Activated naive CD4-positive, alpha-beta T cell treated with anti-CD3 and anti-CD28 coated beads, Interleukin-2, amount 50 U/mL, for 24 hours (primary cell): ENCODE measurements at regions not wholly inside any gene's neighbourhood (a gene's known extent, or its start where the extent isn't known, plus 50 kb on each side); places are given as distances from the start of the nearest gene placed in this dataset.

ENCODE experiments used
- H3K27ac Mint-ChIP-seq: one replicate; pipeline ENCODE4 v1.8.0; 2021; ENCODE audit warnings: mild to moderate bottlenecking, mixed read lengths
- H3K27me3 Mint-ChIP-seq: one replicate; pipeline ENCODE4 v1.8.0; 2021; ENCODE audit warnings: mixed read lengths
- H3K36me3 Mint-ChIP-seq: one replicate; pipeline ENCODE4 v1.8.0; 2021; ENCODE audit warnings: mixed read lengths
- H3K4me1 Mint-ChIP-seq: one replicate; pipeline ENCODE4 v1.8.0; 2021; ENCODE audit warnings: mixed read lengths
- H3K4me3 Mint-ChIP-seq: one replicate; pipeline ENCODE4 v1.8.0; 2021; ENCODE audit warnings: mild to moderate bottlenecking, mixed read lengths
- H3K9me3 Mint-ChIP-seq: one replicate; pipeline ENCODE4 v1.8.0; 2021; ENCODE audit warnings: mixed read lengths

DNA sequence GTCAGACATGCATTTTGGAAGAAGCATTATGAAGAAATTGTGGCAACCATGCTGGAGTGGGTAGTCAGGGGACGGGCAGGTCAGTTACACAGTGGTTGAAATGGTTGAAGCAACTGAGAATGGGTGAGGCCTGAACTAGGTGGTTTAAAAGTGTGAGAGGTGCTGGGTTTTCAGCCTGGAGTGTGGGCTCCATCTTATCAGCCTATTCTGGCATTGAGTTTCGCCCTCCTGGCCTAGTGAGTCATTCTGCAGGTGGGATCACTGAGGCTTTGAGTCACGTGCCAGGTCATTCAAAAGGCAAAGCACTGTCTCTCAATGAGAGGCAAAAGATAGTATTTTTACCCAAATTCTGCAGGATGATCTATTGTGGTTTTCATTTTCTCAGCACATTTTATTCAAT, 181.9 kb upstream of the CHD6 start:
- Mint-ChIP-seq H3K36me3 (no peaks in the 10 kb centered on the region), H3K4me3 (no peak overlapping the region)

DNA sequence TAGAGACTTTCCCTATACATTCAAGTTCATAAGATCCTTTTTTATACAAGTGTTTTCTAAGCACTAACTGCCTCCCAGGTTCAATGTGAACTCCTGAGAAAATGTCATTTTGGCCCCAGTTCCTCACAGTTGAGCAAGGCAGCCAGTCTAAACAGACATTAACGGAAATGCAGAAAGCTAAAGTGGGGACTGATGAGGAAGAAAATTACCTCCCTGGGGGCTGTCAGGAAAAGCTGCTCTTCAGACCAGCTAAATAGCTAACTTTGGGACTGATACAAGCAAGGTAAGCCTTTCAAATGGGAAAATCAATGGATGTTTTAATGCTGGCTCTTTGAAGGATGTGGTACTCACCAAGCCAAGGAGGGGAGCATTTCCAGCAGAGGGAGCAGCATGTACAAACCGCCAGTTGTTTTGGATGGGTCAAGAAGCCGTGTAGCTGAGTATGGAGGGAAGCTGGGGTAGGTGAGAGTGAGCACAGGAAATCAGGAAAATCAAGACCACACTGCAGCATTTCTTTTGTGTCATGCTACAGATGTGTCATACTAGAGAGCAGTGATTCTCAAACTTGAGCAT, 180.8 kb upstream of the CHD6 start:
- peaks cover 10% of the 10 kb centered on the region for H3K27me3 Mint-ChIP-seq
- no peak overlapping the region for H3K4me3 Mint-ChIP-seq
- H3K9me3 Mint-ChIP-seq: no peaks in the 10 kb centered on the region
- no peaks in the 10 kb centered on the region for H3K36me3 Mint-ChIP-seq
- H3K27ac Mint-ChIP-seq: no peak overlapping the region
- H3K4me1 Mint-ChIP-seq: no peaks in the 10 kb centered on the region

More for the DNA sequence above, 181.9 kb upstream of the CHD6 start:
- Mint-ChIP-seq H3K9me3 (no peaks in the 10 kb centered on the region), H3K27ac (no peak overlapping the region), H3K27me3 (peaks cover 7% of the 10 kb centered on the region), H3K4me1 (no peaks in the 10 kb centered on the region)

DNA sequence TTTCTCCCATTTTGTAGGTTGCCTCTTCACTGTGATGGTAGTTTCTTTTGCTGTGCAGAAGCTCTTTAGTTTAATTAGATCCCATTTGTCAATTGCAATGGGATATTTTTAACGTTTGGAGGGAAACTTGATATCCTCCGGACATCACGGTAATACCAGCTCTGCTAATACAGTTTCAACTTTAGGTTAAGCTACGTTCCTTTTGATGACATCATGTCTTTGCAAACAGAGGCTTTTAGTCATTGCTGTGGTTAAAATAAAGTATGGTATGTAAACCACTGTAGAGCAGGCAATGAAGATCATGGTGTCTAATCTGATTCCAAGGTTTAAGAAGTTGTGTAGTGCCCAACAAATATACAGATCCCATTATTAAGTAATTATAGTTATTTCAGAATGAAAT, 168.0 kb upstream of the CHD6 start:
- H3K9me3 Mint-ChIP-seq: no peaks in the 10 kb centered on the region
- no peak overlapping the region for H3K4me3 Mint-ChIP-seq
- no peaks in the 10 kb centered on the region for H3K36me3 Mint-ChIP-seq
- H3K27ac Mint-ChIP-seq: no peak overlapping the region
- no peaks in the 10 kb centered on the region for H3K4me1 Mint-ChIP-seq
- H3K27me3 Mint-ChIP-seq: peaks cover 4% of the 10 kb centered on the region

DNA sequence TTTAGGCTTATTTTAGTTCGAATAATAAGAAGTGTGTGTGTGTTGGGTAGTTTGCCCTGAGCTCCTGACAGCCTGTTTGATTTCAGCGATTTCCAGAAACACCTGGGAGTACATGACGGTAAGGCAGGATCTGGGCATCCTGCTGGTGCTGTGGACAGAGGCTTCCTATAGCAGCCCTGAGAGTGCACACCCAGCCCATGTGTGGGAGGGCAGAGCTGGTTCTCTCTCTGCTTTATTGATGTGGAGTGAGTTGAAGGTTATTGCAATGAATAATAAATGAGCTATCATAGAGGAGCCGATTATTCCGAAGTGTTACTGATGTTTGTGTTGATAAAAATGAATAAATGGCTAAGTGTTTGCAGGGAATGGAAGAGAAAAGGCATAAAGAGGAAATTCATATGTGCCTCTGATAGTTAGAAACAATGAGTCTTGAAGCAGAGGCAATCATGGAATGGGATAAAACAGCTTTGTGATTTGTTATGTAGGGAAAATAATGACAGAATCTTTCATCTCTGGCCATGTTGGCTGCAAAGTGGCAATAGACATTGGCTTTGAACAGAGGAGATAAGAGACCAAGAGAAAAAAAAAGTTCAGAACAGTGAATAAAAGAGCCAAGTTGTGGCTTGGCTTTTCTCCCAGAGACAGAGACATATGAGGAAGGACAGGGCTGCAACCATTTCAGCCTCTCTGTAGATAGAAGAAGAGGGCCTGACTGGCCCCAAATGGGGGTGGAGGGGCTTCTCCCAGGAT, 166.2 kb upstream of the CHD6 start:
- Mint-ChIP-seq H3K4me1 (no peaks in the 10 kb centered on the region), H3K27ac (no peak overlapping the region), H3K36me3 (no peaks in the 10 kb centered on the region), H3K27me3 (peaks cover 4% of the 10 kb centered on the region), H3K4me3 (no peak overlapping the region), H3K9me3 (no peaks in the 10 kb centered on the region)

DNA sequence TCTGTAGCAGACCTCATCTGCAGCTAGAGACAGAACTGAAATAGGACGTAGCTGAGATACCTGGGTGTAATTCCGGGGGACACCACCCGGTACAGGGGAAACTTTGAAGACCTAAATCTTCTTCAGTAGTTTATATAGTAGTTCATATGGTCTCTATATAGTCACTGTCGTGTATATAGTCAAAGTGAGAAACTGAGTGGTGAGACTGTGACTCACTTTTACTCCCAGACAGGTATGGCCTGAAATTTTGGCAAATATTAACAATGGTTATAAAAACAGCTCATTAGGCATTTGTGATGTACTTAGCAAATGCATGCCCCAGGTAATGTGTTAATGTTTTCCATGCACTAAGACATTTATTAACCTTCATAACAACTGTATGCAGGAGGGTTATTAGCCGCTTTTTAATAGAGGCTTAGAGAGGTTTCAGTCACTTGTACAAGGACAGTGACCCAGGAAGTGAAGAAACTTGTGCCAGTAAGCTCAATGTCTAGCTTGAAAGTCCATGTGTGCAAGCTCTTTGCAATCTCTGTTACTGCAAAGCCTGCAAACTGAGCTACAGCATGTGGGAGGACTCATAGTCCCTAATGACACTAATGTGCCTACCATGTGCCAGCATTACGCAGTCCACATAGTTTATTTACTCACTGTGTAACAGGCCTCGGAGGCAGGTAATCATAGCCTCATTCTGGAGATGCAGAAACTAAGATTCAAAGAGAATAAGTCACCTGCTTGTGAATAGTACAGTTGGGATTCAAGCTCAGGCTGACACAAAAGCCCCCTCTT, 165.4 kb upstream of the CHD6 start:
- H3K36me3 Mint-ChIP-seq: no peaks in the 10 kb centered on the region
- H3K27me3 Mint-ChIP-seq: no peaks in the 10 kb centered on the region
- H3K9me3 Mint-ChIP-seq: no peaks in the 10 kb centered on the region
- no peak overlapping the region for H3K27ac Mint-ChIP-seq
- H3K4me1 Mint-ChIP-seq: no peaks in the 10 kb centered on the region
- H3K4me3 Mint-ChIP-seq: no peak overlapping the region

DNA sequence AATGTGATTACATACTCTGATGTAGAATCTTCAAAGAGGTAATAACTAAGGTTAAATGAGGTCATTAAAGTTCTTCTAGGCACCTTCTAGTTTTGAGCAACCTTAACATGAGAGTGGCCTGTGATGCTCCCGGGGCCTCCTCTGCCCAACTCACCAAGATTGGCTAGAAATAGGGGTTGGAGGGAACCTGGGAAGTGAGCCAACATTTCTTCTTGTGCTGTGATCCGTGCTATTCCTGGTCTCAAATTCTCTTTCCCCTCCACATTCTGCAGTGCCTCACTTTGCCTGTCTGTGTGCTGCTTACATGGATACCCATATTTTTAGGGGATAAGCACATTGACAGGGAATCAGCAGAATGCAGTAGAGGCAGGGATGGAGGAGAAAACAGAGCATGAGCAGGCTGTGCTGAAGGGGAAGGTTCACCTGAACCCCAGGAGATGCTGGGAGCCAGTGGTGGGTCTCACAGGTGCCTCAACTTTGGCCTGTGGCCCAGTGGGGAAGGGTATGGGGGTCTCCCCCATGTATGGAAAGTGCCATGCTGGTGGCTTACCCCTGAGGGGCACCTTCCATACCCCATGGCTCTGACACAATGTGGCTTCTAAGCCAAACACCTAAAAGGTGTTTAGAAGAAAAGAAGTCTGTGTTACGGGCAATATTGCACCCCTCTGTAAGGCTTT, 164.7 kb upstream of the CHD6 start:
- no peaks in the 10 kb centered on the region for H3K9me3 Mint-ChIP-seq
- H3K4me3 Mint-ChIP-seq: no peak overlapping the region
- no peaks in the 10 kb centered on the region for H3K4me1 Mint-ChIP-seq
- no peak overlapping the region for H3K27ac Mint-ChIP-seq
- H3K36me3 Mint-ChIP-seq: no peaks in the 10 kb centered on the region
- no peaks in the 10 kb centered on the region for H3K27me3 Mint-ChIP-seq

DNA sequence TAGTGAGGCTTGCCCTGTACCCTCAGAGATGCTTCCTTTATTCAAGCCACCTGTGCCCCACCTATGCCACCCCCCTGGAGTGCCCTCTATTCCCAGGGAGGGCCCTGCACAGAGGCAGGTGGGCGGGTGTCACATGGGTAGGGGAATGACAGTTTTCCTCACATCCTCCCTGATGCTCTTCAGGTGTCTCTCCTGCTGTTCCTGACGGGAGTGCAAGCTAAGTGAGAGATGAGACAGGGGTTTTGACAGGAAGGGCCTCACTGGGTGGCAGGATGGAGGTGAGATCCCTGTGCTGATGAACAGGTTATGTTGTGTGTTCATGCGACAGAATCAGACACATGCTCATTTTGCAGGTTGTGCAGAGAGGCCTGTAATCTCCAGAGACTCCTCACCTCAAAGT, 164.1 kb upstream of the CHD6 start:
- Mint-ChIP-seq H3K27me3 (no peaks in the 10 kb centered on the region), H3K9me3 (no peaks in the 10 kb centered on the region), H3K4me1 (no peaks in the 10 kb centered on the region), H3K36me3 (no peaks in the 10 kb centered on the region), H3K27ac (no peak overlapping the region), H3K4me3 (no peak overlapping the region)

DNA sequence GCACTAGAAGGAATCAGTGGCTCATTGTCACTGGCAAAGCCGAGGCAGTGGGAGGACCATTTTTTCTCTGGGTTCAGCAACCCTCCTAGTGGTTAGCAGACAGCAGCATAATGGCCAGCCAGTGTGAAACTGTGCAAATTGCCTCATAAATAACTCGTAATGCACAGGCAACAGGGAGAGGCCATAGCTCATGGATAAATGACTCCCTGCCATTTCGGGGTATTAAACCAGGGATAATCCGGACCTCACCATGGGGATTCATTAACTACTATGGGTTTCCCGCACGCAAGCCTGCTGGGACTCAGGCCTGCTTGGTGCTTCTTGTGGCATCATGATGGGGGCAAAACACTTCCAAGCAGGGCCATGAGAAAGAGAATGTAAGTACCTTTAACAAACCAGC, 158.2 kb upstream of the CHD6 start:
- H3K36me3 Mint-ChIP-seq: no peaks in the 10 kb centered on the region
- no peaks in the 10 kb centered on the region for H3K9me3 Mint-ChIP-seq
- H3K27ac Mint-ChIP-seq: no peak overlapping the region
- H3K4me1 Mint-ChIP-seq: no peaks in the 10 kb centered on the region
- H3K27me3 Mint-ChIP-seq: peaks cover 5% of the 10 kb centered on the region
- H3K4me3 Mint-ChIP-seq: no peak overlapping the region

DNA sequence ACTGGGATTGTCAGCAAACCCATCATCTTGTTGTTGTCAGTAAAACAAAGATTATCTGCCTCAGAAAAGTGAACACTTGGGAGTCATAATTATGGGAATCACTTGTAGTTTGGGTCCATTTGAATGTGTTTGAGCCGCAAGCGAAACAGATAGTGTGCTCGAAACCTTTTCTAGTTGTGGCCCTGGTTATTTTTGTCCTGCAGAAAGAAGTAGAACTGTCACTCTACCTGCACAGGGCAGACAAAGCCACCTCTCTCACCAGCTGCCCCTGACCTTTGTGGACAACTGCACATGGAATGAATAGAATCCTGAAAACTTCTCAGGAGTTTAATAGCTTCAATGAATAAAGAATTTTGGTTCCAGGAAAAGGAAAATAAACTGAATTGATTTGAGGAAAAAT, 156.1 kb upstream of the CHD6 start:
- no peak overlapping the region for H3K4me3 Mint-ChIP-seq
- no peaks in the 10 kb centered on the region for H3K9me3 Mint-ChIP-seq
- no peaks in the 10 kb centered on the region for H3K4me1 Mint-ChIP-seq
- peaks cover 6% of the 10 kb centered on the region for H3K27me3 Mint-ChIP-seq
- no peak overlapping the region for H3K27ac Mint-ChIP-seq
- H3K36me3 Mint-ChIP-seq: no peaks in the 10 kb centered on the region

DNA sequence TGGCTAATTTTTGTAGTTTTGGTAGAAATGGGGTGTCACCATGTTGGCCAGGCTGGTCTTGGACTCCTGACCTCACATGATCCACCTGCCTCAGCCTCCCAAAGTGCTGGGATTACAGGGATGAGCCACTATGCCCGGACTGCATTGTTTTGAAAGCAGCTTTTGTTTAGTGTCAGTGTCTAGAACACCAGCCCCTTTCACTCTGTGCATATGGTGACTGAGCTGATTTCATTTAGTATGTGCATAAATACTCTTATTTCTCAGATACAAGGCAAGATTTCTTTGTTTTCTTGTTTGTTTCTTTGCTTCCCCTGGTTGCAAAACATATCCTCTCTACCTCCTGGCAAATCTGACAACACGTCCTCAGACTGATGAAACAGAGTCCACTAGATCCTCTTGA, 152.8 kb upstream of the CHD6 start:
- no peaks in the 10 kb centered on the region for H3K9me3 Mint-ChIP-seq

DNA sequence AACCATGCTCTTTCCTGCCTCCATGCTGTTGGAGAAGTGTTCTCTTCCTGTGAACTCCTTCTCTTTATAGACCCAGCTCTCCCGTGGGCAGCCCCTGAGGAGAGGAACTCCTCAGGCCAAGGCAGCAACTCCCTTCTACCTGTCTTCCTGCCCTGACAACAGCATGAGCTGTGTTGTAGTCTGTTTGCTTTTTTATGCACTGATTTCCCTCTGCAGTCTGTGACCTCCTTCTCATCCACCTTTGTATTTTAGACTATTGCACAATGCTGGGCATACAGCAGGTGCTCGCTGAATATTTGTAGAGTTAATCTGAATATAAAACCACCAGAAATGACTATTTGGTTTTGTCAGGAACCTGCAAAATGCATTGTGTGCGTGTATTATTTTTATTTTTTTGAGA, 152.2 kb upstream of the CHD6 start:
- Mint-ChIP-seq H3K27me3 (peaks cover 11% of the 10 kb centered on the region), H3K4me1 (no peaks in the 10 kb centered on the region), H3K27ac (no peak overlapping the region), H3K4me3 (no peak overlapping the region), H3K36me3 (no peaks in the 10 kb centered on the region), H3K9me3 (no peaks in the 10 kb centered on the region)

More for the DNA sequence above, 152.8 kb upstream of the CHD6 start:
- Mint-ChIP-seq H3K36me3 (no peaks in the 10 kb centered on the region), H3K27me3 (peaks cover 9% of the 10 kb centered on the region), H3K4me1 (no peaks in the 10 kb centered on the region), H3K27ac (no peak overlapping the region), H3K4me3 (no peak overlapping the region)

DNA sequence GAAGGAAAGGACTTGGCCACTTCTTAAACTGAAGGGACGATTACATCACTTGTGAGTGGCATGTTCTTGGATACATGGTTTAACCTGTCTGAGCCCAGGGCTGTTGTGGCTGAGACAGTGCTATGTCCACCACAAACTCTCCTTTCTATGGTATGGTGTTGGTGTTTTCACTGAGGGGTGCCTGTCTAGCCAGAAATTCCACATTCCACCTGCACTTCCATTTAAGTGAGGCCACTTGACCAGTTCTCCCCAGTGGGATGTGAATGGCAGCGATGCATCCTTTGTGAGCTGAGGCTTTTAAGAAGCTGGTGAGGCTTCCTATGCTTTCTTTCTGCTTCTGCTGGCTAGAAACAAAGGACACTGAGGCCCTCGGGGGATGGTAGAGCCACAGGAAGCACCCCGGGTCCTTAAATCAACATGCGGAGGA, 151.4 kb upstream of the CHD6 start:
- Mint-ChIP-seq H3K4me1 (no peaks in the 10 kb centered on the region), H3K27ac (no peak overlapping the region), H3K36me3 (no peaks in the 10 kb centered on the region), H3K27me3 (peaks cover 11% of the 10 kb centered on the region), H3K9me3 (no peaks in the 10 kb centered on the region), H3K4me3 (no peak overlapping the region)

DNA sequence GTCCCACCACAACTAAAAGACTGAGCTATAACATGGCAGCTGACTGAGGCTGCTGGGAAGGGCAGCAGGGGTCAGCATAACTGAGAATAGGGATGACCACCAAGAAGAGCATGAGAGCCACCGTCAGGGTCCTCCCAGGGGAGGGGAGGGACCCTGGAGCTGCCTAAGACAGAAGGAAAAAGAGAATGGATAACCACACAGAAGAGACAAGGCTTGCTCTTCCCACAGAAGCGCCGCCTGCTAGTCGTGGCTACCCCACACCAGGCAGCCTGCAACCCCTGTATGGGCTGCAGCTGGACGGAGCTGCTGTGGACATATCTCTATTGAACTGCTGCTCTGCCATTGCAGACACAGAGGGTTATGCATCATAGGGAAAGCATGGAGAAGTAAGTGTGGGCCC, 132.0 kb upstream of the CHD6 start:
- Mint-ChIP-seq H3K27me3 (peaks cover 18% of the 10 kb centered on the region), H3K4me1 (no peaks in the 10 kb centered on the region), H3K4me3 (no peak overlapping the region), H3K9me3 (no peaks in the 10 kb centered on the region), H3K36me3 (no peaks in the 10 kb centered on the region), H3K27ac (no peak overlapping the region)

DNA sequence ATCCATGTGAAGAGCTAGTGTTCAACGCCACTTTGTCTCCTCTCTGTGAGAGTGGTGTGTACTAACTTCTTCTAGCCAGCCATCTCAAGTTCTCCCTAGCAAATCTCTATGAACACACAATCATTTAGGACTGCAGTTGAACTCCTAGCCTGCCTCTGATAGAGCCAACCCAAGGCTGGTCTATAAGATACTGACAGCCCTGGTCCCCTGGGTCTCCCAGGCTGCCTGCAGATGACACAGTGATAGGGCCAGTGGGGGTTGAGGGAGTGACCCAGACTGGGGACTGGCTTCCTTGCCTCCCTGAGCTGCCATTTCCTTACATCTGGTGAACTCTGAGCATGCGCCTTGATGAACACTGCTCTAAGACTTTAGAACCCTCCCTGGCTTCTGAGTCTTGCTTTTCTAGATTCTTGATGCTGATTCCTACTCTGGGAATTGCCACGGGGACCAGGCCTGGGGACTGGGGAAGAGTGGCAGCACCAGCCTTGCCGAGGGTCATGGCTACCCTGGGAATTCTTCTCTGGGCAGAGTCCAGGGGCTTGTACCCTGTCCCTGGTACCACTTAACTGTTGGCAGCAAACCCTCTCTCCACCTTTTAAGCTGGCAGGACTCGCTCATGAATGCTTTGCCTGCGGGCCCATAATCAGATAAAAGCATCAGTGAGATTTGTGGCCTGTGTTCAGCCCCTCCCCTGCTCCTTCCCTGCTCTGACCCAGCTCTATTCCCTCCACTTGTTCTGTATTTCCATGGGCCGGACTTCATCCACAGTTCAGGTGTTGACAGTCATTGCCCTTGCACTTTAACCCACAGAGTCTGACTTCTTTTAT, 130.8 kb upstream of the CHD6 start:
- Mint-ChIP-seq H3K9me3 (no peaks in the 10 kb centered on the region), H3K27ac (no peak overlapping the region), H3K27me3 (peaks cover 20% of the 10 kb centered on the region), H3K4me3 (no peak overlapping the region), H3K36me3 (no peaks in the 10 kb centered on the region), H3K4me1 (no peaks in the 10 kb centered on the region)

DNA sequence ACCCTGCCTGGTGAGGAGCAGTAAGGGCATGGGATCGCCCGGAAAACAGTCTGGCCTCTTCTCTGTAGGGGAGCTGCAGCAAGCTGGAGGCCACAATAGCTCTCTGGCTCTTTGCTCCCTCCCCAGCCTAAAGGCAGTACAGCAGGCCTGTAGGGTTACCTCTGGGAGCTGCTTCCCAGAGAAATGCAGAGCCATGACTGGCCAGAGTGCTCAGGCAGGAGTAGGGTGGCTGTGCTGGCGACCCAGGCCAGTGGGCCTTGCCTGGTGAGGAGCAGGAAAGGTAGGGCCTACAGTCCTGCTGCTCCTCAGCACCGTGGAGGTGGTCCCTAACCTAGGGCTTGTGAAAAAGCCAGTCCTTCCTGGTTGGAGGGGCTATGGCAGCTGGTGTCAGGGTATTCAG, 129.9 kb upstream of the CHD6 start:
- H3K36me3 Mint-ChIP-seq: no peaks in the 10 kb centered on the region
- H3K4me3 Mint-ChIP-seq: no peak overlapping the region
- H3K27ac Mint-ChIP-seq: no peak overlapping the region
- H3K27me3 Mint-ChIP-seq: peaks cover 20% of the 10 kb centered on the region
- H3K4me1 Mint-ChIP-seq: no peaks in the 10 kb centered on the region
- H3K9me3 Mint-ChIP-seq: no peaks in the 10 kb centered on the region
